HG03025 (cell line): ENCODE measurements at regions not wholly inside any gene's neighbourhood (a gene's known extent, or its start where the extent isn't known, plus 50 kb on each side); places are given as distances from the start of the nearest gene placed in this dataset.
"Not testable (repeated sequence)": the region's sequence is repeated elsewhere in the genome, so short reads cannot be mapped to it uniquely, and the experiment has no call there.

ENCODE experiments used
- ATAC-seq: cut with Tn5 transposase; IDR thresholded peaks from one replicate; pipeline ENCODE4 v1.9.1; 2021; ENCODE audit warnings: mild to moderate bottlenecking, moderate library complexity; ENCODE audit not compliant: unreplicated experiment, low FRiP score

DNA sequence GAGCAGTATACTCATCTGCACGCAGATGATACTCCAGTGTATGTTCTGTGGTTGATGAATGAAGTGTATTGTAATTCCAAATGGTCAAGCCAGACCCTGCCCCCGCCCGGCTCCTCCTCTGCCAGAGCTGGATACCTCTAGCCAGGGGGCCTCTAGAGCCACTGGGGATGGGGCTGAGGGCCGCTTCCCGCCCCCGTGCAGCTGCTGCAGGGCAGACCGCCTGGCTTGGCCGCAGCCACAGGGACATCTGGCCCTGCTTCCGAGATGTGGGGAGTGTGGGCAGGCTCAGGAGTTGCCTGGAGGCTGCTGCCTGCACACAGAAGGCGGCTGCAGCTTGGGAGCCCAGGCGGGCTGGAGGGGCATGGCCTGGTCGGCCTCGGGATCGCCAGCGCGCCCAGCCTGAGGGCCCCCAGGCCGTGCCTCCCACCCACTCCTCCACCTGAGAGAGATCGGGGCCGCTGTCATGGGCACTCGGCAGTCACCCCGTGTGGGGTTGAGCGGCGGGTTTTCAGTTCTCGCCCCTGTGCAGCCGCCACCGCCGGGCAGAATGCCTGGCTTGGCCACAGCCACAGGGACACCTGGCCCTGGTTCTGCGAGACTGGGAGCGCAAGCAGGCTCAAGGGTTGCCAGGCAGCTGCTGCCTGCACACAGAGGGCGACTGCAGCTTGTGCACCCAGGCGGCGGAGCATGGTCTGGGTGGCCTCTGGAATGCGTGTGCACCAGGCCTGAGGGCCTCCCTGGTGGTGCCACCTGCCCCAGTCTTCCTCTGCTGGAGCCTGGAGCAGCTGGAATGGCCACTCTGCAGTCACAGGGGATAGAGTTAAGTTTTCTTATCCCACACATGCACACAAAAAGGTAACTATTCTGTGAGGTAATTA is 1643.7 kb downstream of the SPATA31A7 start:
- ATAC-seq: not testable (repeated sequence)

DNA sequence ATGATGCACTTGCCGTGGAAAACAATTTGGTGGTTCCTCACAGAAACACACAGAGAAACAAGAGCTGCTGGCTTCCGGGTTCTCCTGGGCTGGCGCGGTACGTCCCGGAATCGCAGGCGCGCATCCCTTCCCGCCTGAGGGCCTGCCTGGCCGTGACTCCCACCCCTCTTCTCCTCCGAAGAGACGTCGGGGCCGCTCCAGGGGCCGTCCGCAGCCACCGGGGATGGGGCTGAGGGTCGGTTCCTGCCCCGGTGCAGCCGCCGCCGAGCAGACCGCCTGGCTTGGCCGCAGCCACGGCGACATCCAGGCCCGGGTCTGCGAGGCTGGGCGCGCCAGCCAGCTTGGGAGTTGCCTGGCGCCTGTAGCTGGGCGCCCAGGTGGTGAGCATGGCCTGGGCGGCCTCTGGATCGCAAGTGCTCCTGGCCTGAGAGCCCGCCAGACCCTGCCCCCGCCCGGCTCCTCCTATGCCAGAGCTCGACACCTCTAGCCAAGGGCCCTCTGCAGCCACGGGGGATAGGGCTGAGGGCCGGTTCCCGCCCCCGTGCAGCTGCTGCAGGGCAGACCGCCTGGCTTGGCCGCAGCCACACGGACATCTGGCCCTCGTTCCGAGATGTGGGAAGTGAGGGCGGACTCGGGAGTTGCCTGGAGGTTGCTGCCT is 1647.5 kb downstream of the SPATA31A7 start:
- peak; percentile 18 for ATAC-seq

DNA sequence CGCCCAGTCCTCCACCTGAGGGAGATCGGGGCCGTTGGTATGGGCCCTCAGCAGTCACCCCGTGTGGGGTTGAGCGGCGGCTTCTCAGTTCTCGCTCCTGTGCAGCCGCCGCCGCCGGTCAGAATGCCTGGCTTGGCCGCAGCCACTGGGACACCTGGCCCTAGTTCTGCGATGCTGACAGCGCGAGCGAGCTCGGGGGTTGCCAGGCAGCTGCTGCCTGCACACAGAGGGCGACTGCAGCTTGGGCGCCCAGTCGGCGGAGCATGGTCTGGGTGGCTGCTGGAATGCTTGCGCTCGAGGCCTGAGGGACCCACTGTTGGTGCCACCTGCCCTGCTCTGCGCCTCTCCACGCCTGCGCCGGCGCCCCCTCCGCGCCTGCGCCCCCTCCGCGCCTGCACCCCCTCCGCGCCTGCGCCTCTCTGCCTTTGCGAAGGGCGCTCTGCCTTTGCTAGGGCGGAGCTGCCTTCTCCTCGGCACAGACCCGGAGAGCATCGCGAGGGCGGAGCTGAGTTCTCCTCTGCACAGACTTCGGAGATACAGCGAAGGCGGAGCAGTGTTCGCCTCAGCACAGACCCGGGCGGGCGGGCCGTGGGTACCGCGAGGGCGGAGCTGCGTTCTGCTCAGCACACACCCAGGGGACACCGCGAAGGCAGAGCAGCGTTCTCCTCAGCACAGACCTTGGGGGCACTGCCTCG is 1648.3 kb downstream of the SPATA31A7 start:
- ATAC-seq: peak; percentile 100

DNA sequence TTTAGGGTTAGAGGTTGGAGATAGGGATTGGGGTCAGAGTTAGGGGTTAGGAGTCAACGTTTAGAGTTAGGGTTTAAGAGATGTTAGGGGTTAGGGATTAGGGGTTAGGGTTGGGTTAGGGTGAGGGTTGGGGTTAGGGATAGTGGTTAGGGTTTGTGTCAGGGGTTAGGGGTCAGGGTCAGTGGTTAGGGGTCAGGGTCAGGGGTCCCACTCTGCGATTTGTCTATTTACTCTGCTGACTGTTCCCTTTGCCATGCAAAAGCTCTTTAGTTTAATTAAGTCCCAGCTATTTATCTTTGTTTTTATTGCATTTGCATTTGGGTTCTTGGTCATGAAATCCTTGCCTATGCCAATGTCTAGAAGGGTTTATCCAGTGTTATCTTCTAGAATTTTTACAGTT is 1649.3 kb downstream of the SPATA31A7 start:
- ATAC-seq: not testable (repeated sequence)

DNA sequence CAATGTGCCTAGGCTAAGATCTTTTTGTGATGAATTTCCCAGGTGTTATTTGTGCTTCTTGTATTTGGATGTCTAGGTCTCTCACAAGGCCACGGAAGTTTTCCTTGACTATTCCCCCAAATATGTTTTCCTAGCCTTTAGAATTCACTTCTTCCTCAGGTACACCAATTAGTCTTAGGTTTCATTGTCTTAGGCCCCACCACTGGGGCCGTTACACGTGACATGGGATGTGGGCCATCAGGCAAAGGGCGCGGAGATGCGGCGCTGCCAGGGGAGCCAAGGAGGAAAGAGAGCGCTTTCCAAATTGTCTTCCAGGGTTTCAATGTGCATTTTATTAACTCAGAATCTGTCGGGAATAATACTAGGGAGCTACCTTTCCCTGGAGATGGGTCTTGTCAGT is 1653.3 kb downstream of the SPATA31A7 start:
- ATAC-seq: not testable (repeated sequence)

DNA sequence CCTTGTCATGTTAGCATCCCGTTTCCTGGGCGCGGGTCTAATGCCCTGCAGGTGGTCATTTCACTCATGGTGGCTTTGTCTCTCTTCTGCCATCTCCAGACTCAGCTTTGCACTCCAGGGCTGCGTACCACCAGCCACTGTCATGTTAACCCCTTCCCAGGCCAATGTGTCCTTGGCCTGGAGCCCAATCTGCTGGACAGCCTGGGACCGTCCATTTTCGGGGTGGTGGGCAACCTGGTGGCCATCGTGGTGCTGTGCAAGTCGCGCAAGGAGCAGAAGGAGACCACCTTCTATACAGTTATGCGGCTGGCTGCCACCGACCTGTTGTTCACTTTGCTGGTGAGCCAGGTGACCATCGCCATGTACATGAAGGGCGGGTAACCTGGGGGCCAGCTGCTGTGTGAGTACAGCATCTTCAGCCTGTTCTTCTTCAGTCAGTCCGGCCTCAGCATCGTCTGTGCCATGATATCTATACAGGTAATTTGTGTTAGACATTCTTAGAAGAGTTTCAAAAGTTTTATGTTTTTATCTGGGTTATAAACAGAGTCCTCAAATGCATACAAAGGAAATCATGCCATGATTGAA is 1654.0 kb downstream of the SPATA31A7 start:
- ATAC-seq: not testable (repeated sequence)

DNA sequence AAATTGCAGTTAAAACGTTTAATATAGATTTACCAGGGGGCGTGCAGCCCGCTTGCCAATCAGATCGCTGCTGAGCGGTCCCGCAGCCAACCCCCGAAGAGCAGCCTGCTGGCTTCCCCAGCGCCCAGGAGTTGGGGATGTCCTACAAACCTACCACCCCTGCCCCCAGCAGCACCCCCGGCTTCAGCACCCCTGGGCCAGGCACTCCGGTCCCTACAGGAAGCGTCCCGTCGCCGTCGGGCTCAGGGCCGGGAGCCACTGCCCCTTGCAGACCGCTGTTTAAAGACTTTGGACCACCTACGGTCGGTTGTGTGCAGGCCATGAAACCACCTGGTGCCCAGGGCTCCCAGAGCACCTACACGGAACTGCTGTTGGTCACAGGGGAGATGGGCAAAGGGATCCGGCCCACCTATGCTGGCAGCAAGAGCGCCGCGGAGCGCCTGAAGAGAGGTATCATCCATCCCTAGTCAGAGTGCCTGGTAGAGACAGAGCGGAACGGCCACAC is 1654.9 kb downstream of the SPATA31A7 start:
- not testable (repeated sequence) for ATAC-seq

DNA sequence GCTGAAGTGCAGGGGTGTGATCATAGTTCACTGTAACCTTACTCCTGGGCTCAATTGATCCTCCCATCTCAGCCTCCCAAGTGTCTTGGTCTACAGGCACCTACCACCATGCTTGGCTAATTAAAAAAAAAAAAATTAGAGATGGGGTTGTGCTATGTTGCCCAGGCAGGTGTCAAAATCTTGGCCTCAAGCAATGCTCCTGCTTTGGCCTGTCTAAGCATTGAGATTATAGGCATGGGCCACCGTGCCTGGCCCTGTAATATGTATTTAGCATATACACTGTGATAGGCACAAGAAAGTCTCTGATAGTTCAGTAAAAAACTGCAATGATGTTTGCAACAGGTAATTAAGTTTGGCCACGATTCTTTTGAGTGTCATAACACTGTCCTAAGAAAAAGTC is 1658.4 kb downstream of the SPATA31A7 start:
- not testable (repeated sequence) for ATAC-seq

DNA sequence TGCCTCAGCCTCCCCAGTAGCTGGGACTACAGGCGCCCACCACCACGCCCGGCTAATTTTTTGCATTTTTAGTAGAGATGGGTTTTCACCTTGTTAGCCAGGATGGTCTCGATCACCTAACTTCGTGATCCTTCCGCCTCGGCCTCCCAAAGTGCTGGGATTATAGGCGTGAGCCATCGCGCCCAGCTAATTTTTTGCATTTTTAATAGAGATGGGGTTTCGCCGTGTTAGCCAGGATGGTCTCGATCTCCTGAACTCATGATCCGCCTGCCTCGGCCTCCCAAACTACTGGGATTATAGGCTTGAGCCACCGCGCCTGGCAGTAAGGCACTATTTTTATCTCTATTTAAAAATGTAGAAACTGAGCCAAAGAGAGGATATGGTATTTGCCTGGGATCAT is 1660.2 kb downstream of the SPATA31A7 start:
- ATAC-seq: not testable (repeated sequence)

DNA sequence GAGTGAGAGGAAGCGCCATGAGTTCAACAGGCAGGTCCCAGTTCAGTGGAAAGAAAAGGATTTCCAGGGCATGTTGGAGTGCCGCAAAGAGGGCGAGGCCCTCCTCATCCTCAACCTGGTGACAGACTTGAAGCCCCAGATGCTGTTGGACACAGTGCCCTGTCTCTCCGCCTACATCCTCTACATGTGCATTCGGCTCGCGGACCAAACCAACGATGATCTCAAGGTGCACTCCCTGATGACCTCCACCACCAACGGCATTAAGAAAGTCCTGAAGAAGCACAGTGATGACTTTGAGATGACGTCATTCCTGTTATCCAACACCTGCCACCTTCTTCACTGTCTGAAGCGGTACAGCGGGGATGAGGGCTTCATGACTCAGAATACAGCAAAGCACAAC is 1667.4 kb downstream of the SPATA31A7 start:
- ATAC-seq: not testable (repeated sequence)

DNA sequence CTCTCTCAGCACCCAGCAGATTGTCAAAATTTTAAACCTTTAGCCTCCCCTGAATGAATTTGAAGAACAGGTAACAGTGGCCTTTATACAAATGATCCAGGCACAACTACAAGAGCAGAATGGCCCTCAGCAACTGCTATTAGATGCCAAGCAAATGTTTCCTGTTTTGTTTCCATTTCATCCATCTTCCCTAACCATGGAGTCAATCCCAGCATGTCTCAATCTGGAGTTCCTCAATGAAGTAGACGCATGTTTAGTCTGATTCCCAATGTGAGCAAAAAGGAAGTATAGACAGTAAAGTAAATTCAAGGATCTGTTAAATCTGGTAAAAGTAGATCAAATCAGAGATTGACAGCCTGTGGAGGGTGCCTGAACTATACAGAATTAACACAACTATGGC is 1668.4 kb downstream of the SPATA31A7 start:
- not testable (repeated sequence) for ATAC-seq

DNA sequence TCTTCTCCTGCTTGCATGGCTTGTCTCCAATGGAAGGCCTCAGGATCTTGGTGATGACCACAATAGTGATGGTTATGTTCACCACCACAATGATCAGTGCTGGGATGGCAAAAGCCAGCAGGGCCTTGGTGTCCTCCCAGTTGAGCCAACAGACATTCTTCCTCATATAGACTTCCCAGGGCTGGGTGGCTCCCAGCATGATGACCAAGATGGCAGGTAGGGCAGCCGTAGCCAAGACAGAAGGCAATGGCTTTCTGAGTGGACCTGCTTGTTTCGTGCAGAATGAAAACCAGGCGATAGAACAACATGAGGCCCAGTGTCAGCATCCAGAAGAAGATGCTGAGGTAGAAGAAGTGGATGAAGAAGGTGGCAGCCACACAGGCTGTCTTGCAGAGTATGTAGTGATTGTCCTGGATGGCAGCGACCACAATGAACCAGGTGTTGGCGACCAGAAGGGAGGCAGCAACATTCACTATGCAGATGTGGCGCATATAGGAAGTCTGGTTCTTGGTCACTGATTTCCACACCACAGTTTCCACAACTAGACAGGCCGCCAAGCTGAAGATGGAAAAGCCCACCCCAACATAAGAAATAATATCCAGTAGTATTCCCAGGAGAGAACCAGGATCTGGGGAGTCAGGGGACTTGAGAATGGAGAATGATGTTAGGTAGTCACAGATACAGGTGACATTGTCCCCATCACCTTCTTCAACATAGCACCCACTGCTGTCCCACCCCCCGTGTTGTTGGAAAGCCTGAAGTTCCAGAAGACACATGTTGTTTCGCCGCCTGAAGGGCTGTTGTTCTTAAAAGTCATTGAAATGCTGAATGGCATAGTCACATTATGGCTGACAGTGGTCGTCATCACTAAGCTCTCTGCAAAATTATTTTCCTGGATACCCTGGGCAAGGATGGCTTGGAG is 1671.4 kb downstream of the SPATA31A7 start:
- not testable (repeated sequence) for ATAC-seq

DNA sequence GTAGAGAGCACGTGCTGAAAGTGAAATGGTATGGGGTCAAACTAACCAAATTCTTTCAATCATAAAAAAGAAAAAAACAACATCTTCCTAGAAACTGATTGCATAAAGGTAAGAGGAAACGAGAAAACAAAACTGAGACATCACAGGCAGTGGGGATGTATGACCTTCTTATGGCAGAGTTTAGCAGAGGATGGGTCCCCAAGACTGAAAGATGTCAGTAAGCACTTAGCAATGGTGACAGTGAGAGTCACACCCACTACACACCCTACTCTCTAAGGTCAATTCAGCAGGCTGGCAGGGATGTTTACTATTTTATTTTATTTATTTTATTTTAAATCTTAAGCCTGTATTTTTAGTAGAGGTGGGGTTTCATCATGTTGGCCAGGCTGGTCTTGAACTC is 1672.3 kb downstream of the SPATA31A7 start:
- ATAC-seq: not testable (repeated sequence)

DNA sequence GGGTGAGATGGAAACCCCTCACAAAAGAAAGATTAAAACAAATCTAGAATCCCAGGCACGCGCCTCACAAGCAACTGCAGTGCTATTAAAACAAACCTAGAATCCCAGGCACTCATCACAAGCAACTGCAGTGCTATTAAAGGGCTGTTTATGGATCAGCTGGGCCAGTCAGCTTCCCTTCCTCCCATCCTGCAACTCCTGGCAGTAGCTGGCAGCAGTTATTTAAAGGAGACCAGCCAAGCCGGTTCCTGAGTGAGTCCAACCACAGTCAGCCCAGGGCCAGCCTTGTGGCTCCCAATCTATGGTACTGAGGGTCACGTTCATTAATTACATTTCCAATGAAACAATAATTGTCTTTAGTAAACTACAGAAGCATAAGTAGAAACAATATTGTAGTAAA is 1673.5 kb downstream of the SPATA31A7 start:
- not testable (repeated sequence) for ATAC-seq

DNA sequence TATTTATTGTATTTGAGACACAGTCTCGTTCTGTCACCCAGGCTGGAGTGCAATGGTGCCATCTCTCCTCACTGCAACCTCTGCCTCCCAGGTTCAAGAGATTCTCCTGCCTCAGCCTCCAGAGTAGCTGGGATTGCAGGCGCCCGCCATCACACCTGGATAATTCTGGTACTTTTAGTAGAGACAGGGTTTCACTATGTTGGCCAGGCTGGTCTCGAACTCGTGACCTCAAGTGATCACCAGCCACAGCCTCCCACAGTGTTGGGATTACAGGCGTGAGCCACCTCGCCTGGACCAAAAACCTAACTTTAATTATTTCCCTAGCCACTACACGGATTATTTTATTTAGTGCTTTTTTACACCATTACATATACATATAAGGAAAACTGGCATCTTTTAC is 1674.0 kb downstream of the SPATA31A7 start:
- not testable (repeated sequence) for ATAC-seq

DNA sequence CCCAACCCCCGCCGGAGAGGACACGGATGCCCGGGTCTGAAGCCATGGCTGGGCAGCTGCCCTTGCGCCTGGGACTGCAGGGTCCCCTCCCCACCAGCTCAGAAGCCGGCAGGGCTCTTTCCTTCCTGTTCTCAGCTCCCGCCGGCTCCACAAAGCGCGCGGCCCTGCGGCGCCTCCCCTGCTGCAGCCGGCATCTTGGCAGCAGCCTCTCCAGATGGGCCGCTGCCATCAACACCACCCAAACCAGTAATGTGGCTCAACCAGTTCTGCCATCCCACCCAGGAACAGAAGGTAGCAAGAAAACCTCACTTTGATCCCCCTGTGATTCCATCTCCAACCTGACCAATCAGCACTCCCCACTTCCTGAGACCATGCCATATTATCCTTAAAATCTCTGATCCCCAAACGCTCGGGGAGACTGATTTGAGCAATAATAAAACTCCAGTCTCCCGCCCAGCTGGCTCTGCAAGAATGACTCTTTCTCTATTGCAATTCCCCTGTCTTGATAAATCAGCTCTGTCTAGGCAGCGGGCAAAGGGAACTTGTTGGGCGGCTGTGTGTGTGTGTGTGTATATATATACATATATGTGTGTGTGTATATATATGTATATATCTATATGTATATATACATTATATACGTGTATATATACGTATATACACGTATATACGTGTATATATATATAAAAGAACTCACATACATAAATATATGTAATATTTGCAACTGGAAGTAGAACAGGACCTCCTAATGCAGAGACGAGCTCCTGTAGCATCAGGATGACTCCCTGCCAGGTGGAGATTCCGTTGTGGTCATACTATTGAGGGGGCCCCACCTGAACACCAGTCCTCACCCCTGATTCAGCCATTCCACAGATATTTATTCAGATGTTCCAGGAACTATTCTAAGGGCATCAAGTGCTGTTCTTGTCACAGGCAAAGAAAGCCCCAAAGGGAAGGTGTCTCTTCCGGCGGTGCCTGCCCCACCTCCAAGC is 1674.9 kb downstream of the SPATA31A7 start:
- ATAC-seq: not testable (repeated sequence)

DNA sequence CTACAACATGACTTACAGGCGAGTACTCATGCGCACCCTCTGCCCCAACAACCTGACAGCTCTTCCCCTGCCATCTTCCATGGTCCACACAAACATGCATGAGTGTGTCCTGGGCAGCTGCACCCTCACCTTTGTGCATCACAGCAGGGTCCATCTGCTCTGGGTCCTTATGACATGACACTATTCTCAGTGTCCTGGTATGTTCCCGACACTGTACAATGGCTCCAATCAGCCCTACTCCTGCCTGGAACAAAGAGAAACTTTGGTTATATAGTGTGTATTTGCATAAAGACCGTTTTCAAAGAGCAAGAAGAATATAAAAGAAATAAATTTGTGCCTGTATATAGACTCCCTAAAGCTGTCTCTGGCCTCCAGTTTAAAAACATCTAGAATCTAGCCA is 1679.2 kb downstream of the SPATA31A7 start:
- not testable (repeated sequence) for ATAC-seq

DNA sequence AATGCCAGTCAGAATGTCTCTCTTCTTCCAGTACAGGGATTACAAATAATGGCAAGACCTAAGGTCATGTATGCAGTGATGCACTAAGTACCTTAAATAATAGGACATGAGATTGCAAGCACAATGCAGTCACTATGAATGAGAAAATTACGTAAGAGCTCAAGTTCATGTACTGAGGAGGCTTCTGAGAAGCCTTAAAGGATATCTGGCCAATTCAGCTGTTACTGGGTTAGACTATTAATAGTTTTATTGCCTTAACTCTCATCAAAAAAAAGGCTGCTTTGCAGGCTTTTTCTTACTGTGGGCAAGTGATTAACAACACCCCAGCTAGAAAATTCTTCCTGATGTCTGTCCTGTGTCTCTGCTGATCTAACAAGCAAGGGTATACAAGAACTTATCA is 1681.9 kb downstream of the SPATA31A7 start:
- not testable (repeated sequence) for ATAC-seq
